Adrenal gland (tissue), 5 donors: ENCODE measurements at regions not wholly inside any gene's neighbourhood (a gene's known extent, or its start where the extent isn't known, plus 50 kb on each side); places are given as distances from the start of the nearest gene placed in this dataset.

Experiments
- POLR2A ChIP-seq, 2 donors: fragments of 450-650 bp; IDR thresholded peaks; one replicate each; pipeline ENCODE4 v1.6.1; 2017; ENCODE audit warnings: antibody characterized with exemption in 2 of 2, mild to moderate bottlenecking in 2 of 2, moderate library complexity in 1 of 2
- TF ChIP-seq, protein P1 (sequence below), 6 experiments: fragments of 450-650 bp in 4 of 6; fragments of 200-600 bp in 2 of 6; sonication (generic) in 1 of 6; IDR thresholded peaks; 1 replicate in 5 of 6; 2 replicates in 1 of 6; pipeline versions ENCODE4 v1.5.1 to v1.8.0; 2016 to 2021; ENCODE audit warnings: antibody characterized with exemption in 6 of 6, mild to moderate bottlenecking in 2 of 6, moderate library complexity in 1 of 6
- donor health status: DM: no; HTN: no; CAD: no.

DNA sequence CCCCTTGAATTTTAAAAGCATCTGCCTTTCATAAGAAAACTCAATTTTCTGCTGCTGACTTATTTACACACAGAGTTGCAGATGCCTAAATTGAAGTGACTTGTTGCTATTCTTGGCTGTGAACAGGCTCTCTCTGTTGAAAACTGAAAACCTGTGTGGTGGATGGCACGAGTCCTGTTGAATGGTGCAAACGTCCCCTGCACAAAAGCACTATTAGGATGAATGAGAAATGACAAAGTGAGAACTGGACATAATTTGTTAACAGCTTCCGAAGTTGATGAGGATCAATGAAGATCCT lies 201.7 kb upstream of the PREP start:
- TF ChIP-seq, protein P1, sequence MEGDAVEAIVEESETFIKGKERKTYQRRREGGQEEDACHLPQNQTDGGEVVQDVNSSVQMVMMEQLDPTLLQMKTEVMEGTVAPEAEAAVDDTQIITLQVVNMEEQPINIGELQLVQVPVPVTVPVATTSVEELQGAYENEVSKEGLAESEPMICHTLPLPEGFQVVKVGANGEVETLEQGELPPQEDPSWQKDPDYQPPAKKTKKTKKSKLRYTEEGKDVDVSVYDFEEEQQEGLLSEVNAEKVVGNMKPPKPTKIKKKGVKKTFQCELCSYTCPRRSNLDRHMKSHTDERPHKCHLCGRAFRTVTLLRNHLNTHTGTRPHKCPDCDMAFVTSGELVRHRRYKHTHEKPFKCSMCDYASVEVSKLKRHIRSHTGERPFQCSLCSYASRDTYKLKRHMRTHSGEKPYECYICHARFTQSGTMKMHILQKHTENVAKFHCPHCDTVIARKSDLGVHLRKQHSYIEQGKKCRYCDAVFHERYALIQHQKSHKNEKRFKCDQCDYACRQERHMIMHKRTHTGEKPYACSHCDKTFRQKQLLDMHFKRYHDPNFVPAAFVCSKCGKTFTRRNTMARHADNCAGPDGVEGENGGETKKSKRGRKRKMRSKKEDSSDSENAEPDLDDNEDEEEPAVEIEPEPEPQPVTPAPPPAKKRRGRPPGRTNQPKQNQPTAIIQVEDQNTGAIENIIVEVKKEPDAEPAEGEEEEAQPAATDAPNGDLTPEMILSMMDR (IDR thresholded peaks at IDR 0.05) = no peak
- no peak for TF ChIP-seq POLR2A (IDR thresholded peaks at IDR 0.05)
